GM21360 (cell line): ENCODE measurements at regions not wholly inside any gene's neighbourhood (a gene's known extent, or its start where the extent isn't known, plus 50 kb on each side); places are given as distances from the start of the nearest gene placed in this dataset.
A peak's percentile ranks its signal among the peaks of the same experiment; 100 is the strongest.

Experiments used
- ATAC-seq: cut with Tn5 transposase; IDR thresholded peaks from one replicate; pipeline ENCODE4 v1.9.1; 2021; ENCODE audit warnings: mild to moderate bottlenecking, moderate library complexity; ENCODE audit not compliant: unreplicated experiment

GRCh38 chr11:32200136-32200847, 109.4 kb downstream of the RCN1 start:
- ATAC-seq = no peak

- ATAC-seq = no peak
Measured at GRCh38 chr11:32204751-32205150, 113.9 kb downstream of the RCN1 start.

GRCh38 chr11:32210556-32210955, 119.7 kb downstream of the RCN1 start:
- ATAC-seq = no peak

- no peak for ATAC-seq
Measured at GRCh38 chr11:32213223-32213622, 122.3 kb downstream of the RCN1 start.

- no peak for ATAC-seq
Measured at GRCh38 chr11:32215157-32215556, 124.3 kb downstream of the RCN1 start.

- ATAC-seq = no peak
Measured at GRCh38 chr11:32216749-32217148, 125.9 kb downstream of the RCN1 start.

- no peak for ATAC-seq
Measured at GRCh38 chr11:32219320-32219719, 128.4 kb downstream of the RCN1 start.

GRCh38 chr11:32221476-32222032, 130.7 kb downstream of the RCN1 start:
- no peak for ATAC-seq

GRCh38 chr11:32224580-32224979, 133.7 kb downstream of the RCN1 start:
- ATAC-seq = no peak

- no peak for ATAC-seq
Measured at GRCh38 chr11:32225571-32226285, 134.9 kb downstream of the RCN1 start.

- ATAC-seq = no peak
Measured at GRCh38 chr11:32226480-32226879, 135.6 kb downstream of the RCN1 start.

GRCh38 chr11:32229576-32230240, 138.8 kb downstream of the RCN1 start:
- no peak for ATAC-seq

GRCh38 chr11:32231909-32232493, 141.1 kb downstream of the RCN1 start:
- peak; percentile 90 for ATAC-seq

- ATAC-seq = no peak
Measured at GRCh38 chr11:32232516-32232915, 141.6 kb downstream of the RCN1 start.

GRCh38 chr11:32233276-32233675, 142.4 kb downstream of the RCN1 start:
- no peak for ATAC-seq

GRCh38 chr11:32233928-32234327, 143.1 kb downstream of the RCN1 start:
- ATAC-seq = no peak

- ATAC-seq = no peak
Measured at GRCh38 chr11:32244453-32244852, 153.6 kb downstream of the RCN1 start.

- ATAC-seq = no peak
Measured at GRCh38 chr11:32253706-32254105, 162.8 kb downstream of the RCN1 start.

- ATAC-seq = no peak
Measured at GRCh38 chr11:32255841-32256240, 165.0 kb downstream of the RCN1 start.

GRCh38 chr11:32256466-32256865, 165.6 kb downstream of the RCN1 start:
- no peak for ATAC-seq

GRCh38 chr11:32259641-32260081, 168.8 kb downstream of the RCN1 start:
- ATAC-seq = peak; percentile 99
